ENCODE measurements at regions not wholly inside any gene's neighbourhood (a gene's known extent, or its start where the extent isn't known, plus 50 kb on each side); places are given as distances from the start of the nearest gene placed in this dataset.
"Not testable (repeated sequence)": the region's sequence is repeated elsewhere in the genome, so short reads cannot be mapped to it uniquely, and the experiment has no call there.

- Histone ChIP-seq H3K9ac (ENCODE audit: low read depth, low read length) (no peak overlapping the region; the same call in 1 of the 2 replicates), H2AFZ (ENCODE audit: low read depth, low read length) (no peak overlapping the region), H3K36me3 (ENCODE audit: insufficient read depth, low read length) (no peaks in the 10 kb centered on the region), H3K27me3 (ENCODE audit: insufficient read depth, low read length, poor library complexity) (no peaks in the 10 kb centered on the region), H3K4me3 (ENCODE audit: low read depth in 1 of 2, low read length in 2 of 2) (no peak overlapping the region), H4K20me1 (ENCODE audit: insufficient read depth, low read length) (no peaks in the 10 kb centered on the region), H3K4me1 (ENCODE audit: insufficient read depth, low read length) (peaks cover 28% of the 10 kb centered on the region), H3K79me2 (ENCODE audit: insufficient read depth, low read length) (no peaks in the 10 kb centered on the region), H3K4me2 (ENCODE audit: insufficient read depth, low read length) (no peak overlapping the region), H3K27ac (ENCODE audit: low read length) (no peak overlapping the region), H3K9me3 (ENCODE audit: insufficient read depth, low read length, severe bottlenecking) (no peaks in the 10 kb centered on the region)
- DNase-seq = no peak
- no peak for ATAC-seq (ENCODE audit: insufficient read depth, low read depth)
- TF ChIP-seq EZH2 (IDR thresholded peaks at IDR 0.05; ENCODE audit: borderline replicate concordance, low read depth, low read length, severe bottlenecking) = no peak
- TF ChIP-seq CTCF (IDR thresholded peaks at IDR 0.05; ENCODE audit: borderline replicate concordance, extremely low read depth, low read length, poor library complexity, severe bottlenecking) = no peak
These were observed 60.8 kb upstream of the HBS1L start for GRCh38 chr6:135115411-135115810.

GRCh38 chr6:135114355-135115145, 59.9 kb upstream of the HBS1L start:
- H3K4me2 ChIP-seq (ENCODE audit: insufficient read depth, low read length) = no peak overlapping the region

GRCh38 chr6:135113860-135114259, 59.2 kb upstream of the HBS1L start:
- H3K9me3 ChIP-seq (ENCODE audit: insufficient read depth, low read length, severe bottlenecking) = no peaks in the 10 kb centered on the region
- no peak overlapping the region for H2AFZ ChIP-seq (ENCODE audit: low read depth, low read length)
- no peak for TF ChIP-seq EZH2 (IDR thresholded peaks at IDR 0.05; ENCODE audit: borderline replicate concordance, low read depth, low read length, severe bottlenecking)
- no peak for TF ChIP-seq CTCF (IDR thresholded peaks at IDR 0.05; ENCODE audit: borderline replicate concordance, extremely low read depth, low read length, poor library complexity, severe bottlenecking)
- no peak overlapping the region for H3K4me3 ChIP-seq (ENCODE audit: low read depth in 1 of 2, low read length in 2 of 2)
- H4K20me1 ChIP-seq (ENCODE audit: insufficient read depth, low read length) = no peaks in the 10 kb centered on the region
- H3K27me3 ChIP-seq (ENCODE audit: insufficient read depth, low read length, poor library complexity) = no peaks in the 10 kb centered on the region
- H3K9ac ChIP-seq (ENCODE audit: low read depth, low read length) = no peak overlapping the region
- DNase-seq (no peak), ATAC-seq (ENCODE audit: insufficient read depth, low read depth) (no peak)
- H3K36me3 ChIP-seq (ENCODE audit: insufficient read depth, low read length) = no peaks in the 10 kb centered on the region
- peaks cover 28% of the 10 kb centered on the region for H3K4me1 ChIP-seq (ENCODE audit: insufficient read depth, low read length)
- H3K79me2 ChIP-seq (ENCODE audit: insufficient read depth, low read length) = no peaks in the 10 kb centered on the region
- no peak overlapping the region for H3K27ac ChIP-seq (ENCODE audit: low read length)
- no peak overlapping the region for H3K4me2 ChIP-seq (ENCODE audit: insufficient read depth, low read length)

More at GRCh38 chr6:135114355-135115145, 59.9 kb upstream of the HBS1L start:
- no peak for DNase-seq
- Histone ChIP-seq H3K79me2 (ENCODE audit: insufficient read depth, low read length) (no peaks in the 10 kb centered on the region), H2AFZ (ENCODE audit: low read depth, low read length) (0 out of 2 replicates have a peak overlapping the region, but pooled peaks have one; percentile 19), H3K4me3 (ENCODE audit: low read depth in 1 of 2, low read length in 2 of 2) (no peak overlapping the region), H3K36me3 (ENCODE audit: insufficient read depth, low read length) (no peaks in the 10 kb centered on the region), H3K9me3 (ENCODE audit: insufficient read depth, low read length, severe bottlenecking) (no peaks in the 10 kb centered on the region), H3K4me1 (ENCODE audit: insufficient read depth, low read length) (peaks cover 28% of the 10 kb centered on the region), H3K27me3 (ENCODE audit: insufficient read depth, low read length, poor library complexity) (no peaks in the 10 kb centered on the region), H3K27ac (ENCODE audit: low read length) (no peak overlapping the region), H3K9ac (ENCODE audit: low read depth, low read length) (no peak overlapping the region), H4K20me1 (ENCODE audit: insufficient read depth, low read length) (no peaks in the 10 kb centered on the region)
- no peak for ATAC-seq (ENCODE audit: insufficient read depth, low read depth)
- no peak for TF ChIP-seq EZH2 (IDR thresholded peaks at IDR 0.05; ENCODE audit: borderline replicate concordance, low read depth, low read length, severe bottlenecking)
- no peak for TF ChIP-seq CTCF (IDR thresholded peaks at IDR 0.05; ENCODE audit: borderline replicate concordance, extremely low read depth, low read length, poor library complexity, severe bottlenecking)

GRCh38 chr6:135112951-135113350, 58.3 kb upstream of the HBS1L start:
- peaks cover 22% of the 10 kb centered on the region for H3K4me1 ChIP-seq (ENCODE audit: insufficient read depth, low read length)
- not testable (repeated sequence) for H3K36me3 ChIP-seq (ENCODE audit: insufficient read depth, low read length); H3K79me2 ChIP-seq (ENCODE audit: insufficient read depth, low read length); H2AFZ ChIP-seq (ENCODE audit: low read depth, low read length); H3K9me3 ChIP-seq (ENCODE audit: insufficient read depth, low read length, severe bottlenecking); ATAC-seq (ENCODE audit: insufficient read depth, low read depth); H3K27me3 ChIP-seq (ENCODE audit: insufficient read depth, low read length, poor library complexity); H3K4me3 ChIP-seq (ENCODE audit: low read depth in 1 of 2, low read length in 2 of 2); H4K20me1 ChIP-seq (ENCODE audit: insufficient read depth, low read length); H3K27ac ChIP-seq (ENCODE audit: low read length); H3K4me2 ChIP-seq (ENCODE audit: insufficient read depth, low read length); H3K9ac ChIP-seq (ENCODE audit: low read depth, low read length); DNase-seq

- H3K4me3 ChIP-seq (ENCODE audit: low read depth in 1 of 2, low read length in 2 of 2); DNase-seq; H3K36me3 ChIP-seq (ENCODE audit: insufficient read depth, low read length); H4K20me1 ChIP-seq (ENCODE audit: insufficient read depth, low read length); H3K27ac ChIP-seq (ENCODE audit: low read length); ATAC-seq (ENCODE audit: insufficient read depth, low read depth); H3K4me2 ChIP-seq (ENCODE audit: insufficient read depth, low read length); H3K9me3 ChIP-seq (ENCODE audit: insufficient read depth, low read length, severe bottlenecking); H3K27me3 ChIP-seq (ENCODE audit: insufficient read depth, low read length, poor library complexity); H3K9ac ChIP-seq (ENCODE audit: low read depth, low read length); H3K4me1 ChIP-seq (ENCODE audit: insufficient read depth, low read length); H2AFZ ChIP-seq (ENCODE audit: low read depth, low read length); H3K79me2 ChIP-seq (ENCODE audit: insufficient read depth, low read length): not testable (repeated sequence)
These were observed 55.7 kb upstream of the HBS1L start for GRCh38 chr6:135110261-135110781.
